H1 (cell line): ENCODE measurements at regions not wholly inside any gene's neighbourhood (a gene's known extent, or its start where the extent isn't known, plus 50 kb on each side); places are given as distances from the start of the nearest gene placed in this dataset.

Source experiments
- CHD2 ChIP-seq: IDR thresholded peaks from 2 replicates; pipeline ENCODE4 v1.6.1; 2012; ENCODE audit warnings: low read length, improper control_type of control experiment
- PHF8 ChIP-seq: fragments of 200-600 bp; sonication (generic); conservative IDR thresholded peaks from 2 replicates; pipeline ENCODE4 v1.7.1; 2012; ENCODE audit warnings: low read depth, mild to moderate bottlenecking, inconsistent platforms, low read length, moderate library complexity
- TAF1 ChIP-seq: IDR thresholded peaks from 2 replicates; pipeline ENCODE4 v1.6.1; 2011; ENCODE audit warnings: mild to moderate bottlenecking, low read depth, low read length
- TF ChIP-seq, protein P1 (sequence below), 3 experiments: IDR thresholded peaks; 1 replicate in 2 of 3; 2 replicates in 1 of 3; pipeline versions ENCODE4 v1.5.1 to v1.6.1; 2011; ENCODE audit warnings: low read length in 3 of 3, mild to moderate bottlenecking in 3 of 3, inconsistent platforms in 2 of 3, low read depth in 1 of 3, moderate library complexity in 1 of 3; ENCODE audit not compliant: insufficient read depth in 1 of 3; ENCODE audit errors: control extremely low read depth in 1 of 3
- TF ChIP-seq, protein P2 (sequence below): IDR thresholded peaks from 2 replicates; pipeline ENCODE4 v1.6.1; 2012; ENCODE audit warnings: inconsistent platforms

DNA sequence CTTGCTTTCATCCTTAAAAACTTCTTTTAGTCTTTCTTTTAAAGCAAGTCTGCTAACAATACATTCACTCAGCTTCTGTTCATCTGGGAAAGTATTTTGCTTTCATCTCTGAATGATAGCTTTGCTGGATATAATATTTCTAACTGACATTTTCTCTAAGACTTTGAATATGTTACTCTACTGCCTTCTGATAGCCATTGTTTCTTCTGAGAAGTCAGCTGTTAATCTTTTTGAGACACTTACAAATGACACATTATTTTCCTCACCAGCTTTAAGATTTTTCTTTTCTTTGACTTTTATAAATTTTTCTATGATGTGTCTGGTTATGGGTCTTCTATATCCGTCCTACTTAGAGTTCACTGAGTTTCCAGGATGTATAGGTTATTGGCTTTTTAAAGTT is 643.1 kb downstream of the KCNA4 start:
- no peak for TF ChIP-seq CHD2
- no peak for TF ChIP-seq TAF1
- TF ChIP-seq, protein P1, sequence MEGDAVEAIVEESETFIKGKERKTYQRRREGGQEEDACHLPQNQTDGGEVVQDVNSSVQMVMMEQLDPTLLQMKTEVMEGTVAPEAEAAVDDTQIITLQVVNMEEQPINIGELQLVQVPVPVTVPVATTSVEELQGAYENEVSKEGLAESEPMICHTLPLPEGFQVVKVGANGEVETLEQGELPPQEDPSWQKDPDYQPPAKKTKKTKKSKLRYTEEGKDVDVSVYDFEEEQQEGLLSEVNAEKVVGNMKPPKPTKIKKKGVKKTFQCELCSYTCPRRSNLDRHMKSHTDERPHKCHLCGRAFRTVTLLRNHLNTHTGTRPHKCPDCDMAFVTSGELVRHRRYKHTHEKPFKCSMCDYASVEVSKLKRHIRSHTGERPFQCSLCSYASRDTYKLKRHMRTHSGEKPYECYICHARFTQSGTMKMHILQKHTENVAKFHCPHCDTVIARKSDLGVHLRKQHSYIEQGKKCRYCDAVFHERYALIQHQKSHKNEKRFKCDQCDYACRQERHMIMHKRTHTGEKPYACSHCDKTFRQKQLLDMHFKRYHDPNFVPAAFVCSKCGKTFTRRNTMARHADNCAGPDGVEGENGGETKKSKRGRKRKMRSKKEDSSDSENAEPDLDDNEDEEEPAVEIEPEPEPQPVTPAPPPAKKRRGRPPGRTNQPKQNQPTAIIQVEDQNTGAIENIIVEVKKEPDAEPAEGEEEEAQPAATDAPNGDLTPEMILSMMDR (IDR thresholded peaks at IDR 0.05; ENCODE audit: control extremely low read depth in 1 of 3, insufficient read depth in 1 of 3, low read depth in 1 of 3, low read length in 3 of 3): no peak
- TF ChIP-seq, protein P2, sequence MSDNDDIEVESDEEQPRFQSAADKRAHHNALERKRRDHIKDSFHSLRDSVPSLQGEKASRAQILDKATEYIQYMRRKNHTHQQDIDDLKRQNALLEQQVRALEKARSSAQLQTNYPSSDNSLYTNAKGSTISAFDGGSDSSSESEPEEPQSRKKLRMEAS: no peak
- no peak for TF ChIP-seq PHF8
